CD14-positive monocyte (primary cell): ENCODE measurements at regions not wholly inside any gene's neighbourhood (a gene's known extent, or its start where the extent isn't known, plus 50 kb on each side); places are given as distances from the start of the nearest gene placed in this dataset.

Experiments
- DNase-seq, 3 donors: peaks; one replicate each; pipeline ENCODE4 v3.0.0-alpha.2; 2011 to 2022
- H2AFZ ChIP-seq: 2 replicates; pipeline ENCODE4 v1.6.0; 2012; ENCODE audit warnings: mild to moderate bottlenecking, low read depth, low read length, inconsistent platforms; ENCODE audit not compliant: insufficient read depth, poor library complexity, severe bottlenecking
- H3K27ac ChIP-seq, 2 donors: 1 replicate in 1 of 2; 2 replicates in 1 of 2; pipeline ENCODE4 v1.5.1; 2012 to 2013; ENCODE audit warnings: low read length in 2 of 2, control low read depth in 1 of 2, inconsistent platforms in 1 of 2, low read depth in 1 of 2, mild to moderate bottlenecking in 1 of 2
- H3K27me3 ChIP-seq, 2 donors: one replicate each; pipeline versions ENCODE4 v1.6.0 to v1.6.1; 2011 to 2013; ENCODE audit warnings: low read length in 2 of 2; ENCODE audit not compliant: control insufficient read depth in 2 of 2, insufficient read depth in 2 of 2
- H3K36me3 ChIP-seq, 2 donors: replicated peaks in 1 of 2; 1 replicate in 1 of 2; 2 replicates in 1 of 2; pipeline versions ENCODE4 v1.5.1 to v1.6.1; 2012 to 2013; ENCODE audit warnings: low read length in 2 of 2, control low read depth in 1 of 2, inconsistent platforms in 1 of 2, mild to moderate bottlenecking in 1 of 2; ENCODE audit not compliant: insufficient read depth in 2 of 2, control insufficient read depth in 1 of 2
- H3K4me1 ChIP-seq, 2 donors: 1 replicate in 1 of 2; 2 replicates in 1 of 2; pipeline versions ENCODE4 v1.5.1 to v1.6.1; 2012 to 2013; ENCODE audit warnings: low read length in 2 of 2, control low read depth in 1 of 2, inconsistent platforms in 1 of 2, mild to moderate bottlenecking in 1 of 2, moderate library complexity in 1 of 2; ENCODE audit not compliant: insufficient read depth in 2 of 2, control insufficient read depth in 1 of 2
- H3K4me2 ChIP-seq: replicated peaks from 2 replicates; pipeline ENCODE3; 2012; ENCODE audit warnings: low read length, moderate library complexity, mild to moderate bottlenecking; ENCODE audit not compliant: poor library complexity, severe bottlenecking; ENCODE audit errors: extremely low read depth
- H3K4me3 ChIP-seq, 3 experiments: fragments of 200-600 bp in 1 of 3; sonication (generic) in 1 of 3; replicated peaks in 1 of 3; 1 replicate in 2 of 3; 2 replicates in 1 of 3; pipeline ENCODE4 v1.5.1; 2011 to 2013; ENCODE audit warnings: low read length in 3 of 3, mild to moderate bottlenecking in 3 of 3, control low read depth in 2 of 3, low read depth in 2 of 3, inconsistent platforms in 1 of 3, moderate library complexity in 1 of 3
- H3K79me2 ChIP-seq: 2 replicates; pipeline ENCODE4 v1.6.0; 2012; ENCODE audit warnings: mild to moderate bottlenecking, control low read depth, inconsistent platforms, low read length, moderate library complexity; ENCODE audit not compliant: insufficient read depth
- H3K9ac ChIP-seq: 2 replicates; pipeline ENCODE4 v1.6.0; 2017; ENCODE audit warnings: low read length, mild to moderate bottlenecking; ENCODE audit not compliant: insufficient read depth, poor library complexity, severe bottlenecking
- H3K9me3 ChIP-seq, 2 donors: replicated peaks in 1 of 2; 1 replicate in 1 of 2; 2 replicates in 1 of 2; pipeline versions ENCODE4 v1.5.1 to v1.6.1; 2012 to 2013; ENCODE audit warnings: low read length in 2 of 2, control low read depth in 1 of 2; ENCODE audit not compliant: control insufficient read depth in 1 of 2, insufficient read depth in 1 of 2
- H4K20me1 ChIP-seq: 2 replicates; pipeline ENCODE4 v1.6.0; 2012; ENCODE audit warnings: mild to moderate bottlenecking, low read length, control low read depth, moderate library complexity; ENCODE audit not compliant: insufficient read depth
- H3K27ac Mint-ChIP-seq, 7 donors: one replicate each; pipeline ENCODE4 v1.8.0; 2020; ENCODE audit warnings: mild to moderate bottlenecking in 7 of 7, mixed read lengths in 7 of 7, moderate library complexity in 6 of 7, inconsistent platforms in 2 of 7
- H3K27me3 Mint-ChIP-seq, 3 donors: one replicate each; pipeline ENCODE4 v1.8.0; 2021 to 2022; ENCODE audit warnings: low read depth in 3 of 3, mild to moderate bottlenecking in 3 of 3, mixed read lengths in 3 of 3, moderate library complexity in 3 of 3, inconsistent platforms in 1 of 3
- H3K36me3 Mint-ChIP-seq, 2 donors: one replicate each; pipeline ENCODE4 v1.8.0; 2020; ENCODE audit warnings: mixed read lengths in 2 of 2, inconsistent platforms in 1 of 2, mild to moderate bottlenecking in 1 of 2
- H3K4me1 Mint-ChIP-seq: one replicate; pipeline ENCODE4 v1.8.0; 2020; ENCODE audit warnings: mild to moderate bottlenecking, mixed read lengths
- H3K4me3 Mint-ChIP-seq, 2 donors: one replicate each; pipeline ENCODE4 v1.8.0; 2020; ENCODE audit warnings: mild to moderate bottlenecking in 2 of 2, mixed read lengths in 2 of 2, moderate library complexity in 1 of 2
- H3K9me3 Mint-ChIP-seq, 7 donors: one replicate each; pipeline ENCODE4 v1.8.0; 2020 to 2022; ENCODE audit warnings: mixed read lengths in 7 of 7, mild to moderate bottlenecking in 6 of 7, moderate library complexity in 6 of 7, inconsistent platforms in 2 of 7
- WGBS: methylation state at CpG from one replicate; pipeline ENCODE4 v1.1.5; 2013; ENCODE audit warnings: missing lambda C conversion rate; ENCODE audit not compliant: insufficient coverage; 5-methylcytosine and 5-hydroxymethylcytosine counted together
- intact Hi-C, 2 donors: fragments of 100-400 bp; cut with micrococcal nuclease; formaldehyde crosslinking; loops; one replicate each; pipeline versions ENCODE4 v1.15.0 to v1.15.1; 2023
- TF ChIP-seq, protein P1 (sequence below): fragments of 200-600 bp; IDR thresholded peaks from one replicate; pipeline ENCODE4 v1.8.0; 2022; ENCODE audit warnings: antibody characterized with exemption, mild to moderate bottlenecking

DNA sequence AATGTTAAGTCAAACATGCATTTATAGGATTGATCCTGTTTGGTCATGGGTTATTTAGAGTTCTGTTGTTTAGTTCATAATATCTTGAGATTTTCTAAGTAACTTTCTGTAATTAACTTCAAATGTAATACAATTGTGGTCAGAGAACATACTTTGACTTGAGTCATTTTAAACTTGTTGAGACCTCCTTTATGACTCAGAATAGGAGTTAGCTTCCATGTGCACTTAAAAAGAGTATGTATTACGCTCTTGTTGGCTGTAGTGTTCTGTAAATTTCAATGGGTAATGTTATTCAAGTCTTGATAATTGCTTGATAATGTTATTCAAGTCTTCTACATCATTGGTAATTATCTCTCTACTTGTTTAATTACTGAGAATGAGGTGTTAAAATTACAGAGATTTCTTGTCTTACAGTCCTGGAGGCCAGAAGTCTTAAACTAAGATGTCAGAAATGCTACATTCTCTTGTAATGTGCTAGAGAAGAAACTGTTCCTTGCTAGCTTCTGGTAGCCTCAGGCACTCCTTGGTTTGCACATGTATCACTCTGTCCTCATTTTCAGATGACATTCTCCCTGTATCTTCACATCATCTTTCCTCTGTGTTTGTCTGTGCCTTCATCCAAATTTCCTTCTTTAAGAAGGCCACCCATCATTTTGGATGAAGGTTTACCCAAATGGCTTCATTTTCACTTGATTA lies 197.3 kb downstream of the TMTC3 start:
- H3K27ac ChIP-seq, result no peak overlapping the region
- no peaks in the 10 kb centered on the region for H3K27me3 Mint-ChIP-seq

DNA sequence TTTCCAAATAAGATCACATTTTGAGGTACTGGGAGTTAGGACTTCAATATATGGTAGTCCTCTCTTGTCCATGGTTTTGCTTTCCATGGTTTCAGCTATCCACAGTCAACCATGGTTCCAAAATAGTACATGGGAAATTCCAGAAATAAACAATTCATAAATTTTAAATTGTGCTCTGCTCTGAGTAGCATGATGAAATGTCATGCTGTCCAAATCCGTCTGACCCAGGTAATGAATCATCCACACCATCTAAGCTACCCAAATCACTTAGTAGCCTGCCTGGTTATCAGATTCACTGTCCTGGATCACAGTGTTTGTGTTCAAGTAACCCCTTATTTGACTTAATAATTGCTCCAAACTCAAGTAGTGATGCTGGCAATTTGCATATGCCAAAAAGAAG lies 197.9 kb downstream of the TMTC3 start:
- TF ChIP-seq, protein P1, sequence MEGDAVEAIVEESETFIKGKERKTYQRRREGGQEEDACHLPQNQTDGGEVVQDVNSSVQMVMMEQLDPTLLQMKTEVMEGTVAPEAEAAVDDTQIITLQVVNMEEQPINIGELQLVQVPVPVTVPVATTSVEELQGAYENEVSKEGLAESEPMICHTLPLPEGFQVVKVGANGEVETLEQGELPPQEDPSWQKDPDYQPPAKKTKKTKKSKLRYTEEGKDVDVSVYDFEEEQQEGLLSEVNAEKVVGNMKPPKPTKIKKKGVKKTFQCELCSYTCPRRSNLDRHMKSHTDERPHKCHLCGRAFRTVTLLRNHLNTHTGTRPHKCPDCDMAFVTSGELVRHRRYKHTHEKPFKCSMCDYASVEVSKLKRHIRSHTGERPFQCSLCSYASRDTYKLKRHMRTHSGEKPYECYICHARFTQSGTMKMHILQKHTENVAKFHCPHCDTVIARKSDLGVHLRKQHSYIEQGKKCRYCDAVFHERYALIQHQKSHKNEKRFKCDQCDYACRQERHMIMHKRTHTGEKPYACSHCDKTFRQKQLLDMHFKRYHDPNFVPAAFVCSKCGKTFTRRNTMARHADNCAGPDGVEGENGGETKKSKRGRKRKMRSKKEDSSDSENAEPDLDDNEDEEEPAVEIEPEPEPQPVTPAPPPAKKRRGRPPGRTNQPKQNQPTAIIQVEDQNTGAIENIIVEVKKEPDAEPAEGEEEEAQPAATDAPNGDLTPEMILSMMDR, result no peak
- H3K9me3 ChIP-seq, result no peaks in the 10 kb centered on the region
- DNase-seq, result no peak
- intact Hi-C loops, result no loop called here
- H3K36me3 Mint-ChIP-seq, result no peaks in the 10 kb centered on the region
- H2AFZ ChIP-seq, result no peak overlapping the region
- no peak overlapping the region for H3K9ac ChIP-seq
- H3K27ac Mint-ChIP-seq, result no peak overlapping the region
- no peaks in the 10 kb centered on the region for H3K4me1 Mint-ChIP-seq
- H3K27ac ChIP-seq, result no peak overlapping the region
- peaks cover 0 to 3% (median 0%) of the 10 kb centered on the region in 7 donors for H3K9me3 Mint-ChIP-seq
- H3K4me1 ChIP-seq, result no peaks in the 10 kb centered on the region
- no peaks in the 10 kb centered on the region for H3K79me2 ChIP-seq
- no peak overlapping the region for H3K4me3 ChIP-seq
- no peaks in the 10 kb centered on the region for H4K20me1 ChIP-seq
- H3K4me3 Mint-ChIP-seq, result no peak overlapping the region
- H3K27me3 ChIP-seq, result no peaks in the 10 kb centered on the region
- no peak overlapping the region for H3K4me2 ChIP-seq
- no CpG with 5 or more reads among the region's 1 CpG for WGBS
- H3K27me3 Mint-ChIP-seq, result no peaks in the 10 kb centered on the region
- no peaks in the 10 kb centered on the region for H3K36me3 ChIP-seq

More for the DNA sequence above, 197.3 kb downstream of the TMTC3 start:
- Histone ChIP-seq H4K20me1 (no peaks in the 10 kb centered on the region), H3K36me3 (no peaks in the 10 kb centered on the region), H3K4me3 (no peak overlapping the region), H3K79me2 (no peaks in the 10 kb centered on the region), H3K4me2 (no peak overlapping the region), H3K27me3 (no peaks in the 10 kb centered on the region), H3K9me3 (no peaks in the 10 kb centered on the region), H2AFZ (no peak overlapping the region), H3K4me1 (no peaks in the 10 kb centered on the region), H3K9ac (no peak overlapping the region)
- TF ChIP-seq, protein P1, result no peak
- intact Hi-C loops, result no loop called here
- no CpG with 5 or more reads among the region's 1 CpG for WGBS
- H3K36me3 Mint-ChIP-seq, result no peaks in the 10 kb centered on the region
- H3K9me3 Mint-ChIP-seq, result peaks cover 0 to 3% (median 0%) of the 10 kb centered on the region in 7 donors
- no peak for DNase-seq
- no peak overlapping the region for H3K27ac Mint-ChIP-seq
- H3K4me1 Mint-ChIP-seq, result no peaks in the 10 kb centered on the region
- H3K4me3 Mint-ChIP-seq, result no peak overlapping the region
